ENCODE measurements at regions not wholly inside any gene's neighbourhood (a gene's known extent, or its start where the extent isn't known, plus 50 kb on each side); places are given as distances from the start of the nearest gene placed in this dataset.

DNA sequence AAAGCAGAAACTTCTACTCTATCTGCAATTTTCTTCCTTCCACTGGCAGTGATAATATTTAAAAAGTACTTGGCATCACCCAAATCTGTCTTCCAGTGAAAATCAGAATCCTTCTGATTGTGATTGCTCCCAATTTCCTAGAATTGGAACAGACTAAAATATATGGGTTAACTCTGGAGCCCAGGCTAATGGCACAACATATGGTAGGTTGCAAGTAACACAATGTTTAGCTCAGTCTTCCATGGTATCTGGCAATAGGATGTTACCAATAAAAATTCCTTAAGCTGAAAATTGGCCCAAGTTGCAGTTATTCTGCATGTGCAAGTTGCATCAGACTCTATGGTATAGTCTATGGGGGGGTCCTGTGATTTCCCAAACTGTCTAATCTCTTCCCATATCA, 273.5 kb upstream of the ADAMTS9 start:
- TF ChIP-seq POLR2A (IDR thresholded peaks at IDR 0.05; ENCODE audit: low read length) (no peak), GATA1 (IDR thresholded peaks at IDR 0.05; ENCODE audit: low read depth, low read length) (no peak)
